Progenitor cell of endocrine pancreas (in vitro differentiated cells): ENCODE measurements at regions not wholly inside any gene's neighbourhood (a gene's known extent, or its start where the extent isn't known, plus 50 kb on each side); places are given as distances from the start of the nearest gene placed in this dataset.

Source experiments
- DNase-seq: peaks from one replicate; pipeline ENCODE4 v3.0.0; 2021; ENCODE audit warnings: low spot score; ENCODE audit not compliant: unreplicated experiment
- H3K27ac Mint-ChIP-seq: 2 replicates; pipeline ENCODE4 v1.8.0; 2021; ENCODE audit warnings: mild to moderate bottlenecking, moderate library complexity, mixed read lengths
- H3K27me3 Mint-ChIP-seq: 2 replicates; pipeline ENCODE4 v1.8.0; 2021; ENCODE audit warnings: mixed read lengths
- H3K36me3 Mint-ChIP-seq: 2 replicates; pipeline ENCODE4 v1.8.0; 2022; ENCODE audit warnings: mixed read lengths; ENCODE audit not compliant: insufficient read depth
- H3K4me1 Mint-ChIP-seq: 2 replicates; pipeline ENCODE4 v1.8.0; 2021; ENCODE audit warnings: low read depth, mixed read lengths
- H3K4me3 Mint-ChIP-seq: 2 replicates; pipeline ENCODE4 v1.8.0; 2021; ENCODE audit warnings: low read depth, mild to moderate bottlenecking, moderate library complexity, mixed read lengths
- H3K9me3 Mint-ChIP-seq: 2 replicates; pipeline ENCODE4 v1.8.0; 2021; ENCODE audit warnings: low read depth, mixed read lengths
- TF ChIP-seq, protein P1 (sequence below): fragments of 200-600 bp; sonication (generic); IDR thresholded peaks from one replicate; pipeline ENCODE4 v1.5.0; 2021; ENCODE audit warnings: antibody characterized with exemption, mild to moderate bottlenecking; ENCODE audit not compliant: unreplicated experiment

DNA sequence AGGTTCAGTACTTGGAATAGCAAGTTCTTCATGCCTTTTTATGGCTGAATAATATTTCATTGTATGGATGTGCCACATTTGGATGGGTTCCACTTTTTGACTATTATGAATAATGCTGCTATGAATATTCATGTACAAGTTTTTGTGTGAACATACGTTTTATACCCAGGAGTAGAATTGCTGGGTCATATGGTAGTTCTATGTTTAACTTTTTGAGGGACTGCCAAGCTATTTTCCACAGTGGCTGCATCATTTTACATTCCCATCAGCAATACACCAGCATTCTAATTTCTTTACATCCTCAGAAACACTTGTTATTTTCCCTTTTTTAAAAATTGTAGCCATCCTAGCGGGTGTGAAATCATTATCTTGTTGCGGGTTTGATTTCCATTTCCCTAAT is 76.0 kb upstream of the PRR20G start:
- no peaks in the 10 kb centered on the region for H3K9me3 Mint-ChIP-seq
- TF ChIP-seq, protein P1, sequence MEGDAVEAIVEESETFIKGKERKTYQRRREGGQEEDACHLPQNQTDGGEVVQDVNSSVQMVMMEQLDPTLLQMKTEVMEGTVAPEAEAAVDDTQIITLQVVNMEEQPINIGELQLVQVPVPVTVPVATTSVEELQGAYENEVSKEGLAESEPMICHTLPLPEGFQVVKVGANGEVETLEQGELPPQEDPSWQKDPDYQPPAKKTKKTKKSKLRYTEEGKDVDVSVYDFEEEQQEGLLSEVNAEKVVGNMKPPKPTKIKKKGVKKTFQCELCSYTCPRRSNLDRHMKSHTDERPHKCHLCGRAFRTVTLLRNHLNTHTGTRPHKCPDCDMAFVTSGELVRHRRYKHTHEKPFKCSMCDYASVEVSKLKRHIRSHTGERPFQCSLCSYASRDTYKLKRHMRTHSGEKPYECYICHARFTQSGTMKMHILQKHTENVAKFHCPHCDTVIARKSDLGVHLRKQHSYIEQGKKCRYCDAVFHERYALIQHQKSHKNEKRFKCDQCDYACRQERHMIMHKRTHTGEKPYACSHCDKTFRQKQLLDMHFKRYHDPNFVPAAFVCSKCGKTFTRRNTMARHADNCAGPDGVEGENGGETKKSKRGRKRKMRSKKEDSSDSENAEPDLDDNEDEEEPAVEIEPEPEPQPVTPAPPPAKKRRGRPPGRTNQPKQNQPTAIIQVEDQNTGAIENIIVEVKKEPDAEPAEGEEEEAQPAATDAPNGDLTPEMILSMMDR: no peak

DNA sequence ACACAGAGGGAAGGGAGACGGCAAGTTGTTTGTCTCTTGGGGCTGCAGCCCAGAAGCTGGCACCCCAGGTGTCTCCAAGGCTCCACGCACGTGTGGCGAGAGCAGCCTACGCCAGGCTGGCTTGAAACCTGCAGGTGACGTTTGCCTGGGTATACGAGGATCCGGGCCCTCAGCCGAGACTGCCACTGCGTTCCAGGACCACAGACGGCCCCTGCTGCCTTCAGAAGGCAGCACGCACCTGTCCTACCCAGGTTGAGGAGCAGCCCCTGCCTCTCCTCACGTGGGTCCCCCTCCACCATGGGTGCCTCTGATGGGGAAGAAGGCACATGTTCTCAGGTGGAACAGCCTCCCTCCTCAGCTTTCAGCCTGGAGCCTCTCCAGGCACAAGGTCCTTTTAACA is 75.3 kb upstream of the PRR20G start:
- TF ChIP-seq, protein P1: no peak
- DNase-seq: no peak
- no peak overlapping the region for H3K4me3 Mint-ChIP-seq
- no peaks in the 10 kb centered on the region for H3K4me1 Mint-ChIP-seq
- H3K9me3 Mint-ChIP-seq: no peaks in the 10 kb centered on the region
- H3K27ac Mint-ChIP-seq: no peak overlapping the region
- peaks cover 58% of the 10 kb centered on the region for H3K27me3 Mint-ChIP-seq
- H3K36me3 Mint-ChIP-seq: no peaks in the 10 kb centered on the region

More for the DNA sequence above, 76.0 kb upstream of the PRR20G start:
- Mint-ChIP-seq H3K4me3 (no peak overlapping the region), H3K4me1 (no peaks in the 10 kb centered on the region), H3K27ac (no peak overlapping the region), H3K36me3 (no peaks in the 10 kb centered on the region), H3K27me3 (peaks cover 59% of the 10 kb centered on the region)
- DNase-seq: no peak

DNA sequence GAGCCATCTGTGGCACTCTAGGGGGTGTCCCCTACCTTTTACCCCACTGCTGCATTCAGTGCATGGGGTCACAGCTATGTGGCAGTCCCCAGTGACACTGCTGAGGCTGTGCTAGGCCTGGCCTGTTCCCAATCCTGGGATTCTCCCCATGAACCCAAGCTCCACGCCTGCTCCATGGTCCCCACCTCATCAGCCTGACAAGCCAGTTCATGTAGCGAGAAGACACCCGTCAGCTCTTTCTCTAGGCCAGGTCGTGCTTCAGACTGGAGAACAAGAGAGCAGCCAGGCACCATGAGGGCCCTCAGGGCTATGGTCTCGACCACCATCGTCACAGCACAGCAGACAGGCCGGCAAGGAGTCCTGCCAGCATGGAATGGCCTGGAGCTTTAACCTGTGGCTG is 72.8 kb upstream of the PRR20G start:
- TF ChIP-seq, protein P1: no peak
- Mint-ChIP-seq H3K4me3 (no peak overlapping the region), H3K27me3 (peaks cover 44% of the 10 kb centered on the region), H3K9me3 (peaks cover 12% of the 10 kb centered on the region), H3K4me1 (no peaks in the 10 kb centered on the region), H3K36me3 (peaks cover 3% of the 10 kb centered on the region), H3K27ac (no peak overlapping the region)
- no peak for DNase-seq

DNA sequence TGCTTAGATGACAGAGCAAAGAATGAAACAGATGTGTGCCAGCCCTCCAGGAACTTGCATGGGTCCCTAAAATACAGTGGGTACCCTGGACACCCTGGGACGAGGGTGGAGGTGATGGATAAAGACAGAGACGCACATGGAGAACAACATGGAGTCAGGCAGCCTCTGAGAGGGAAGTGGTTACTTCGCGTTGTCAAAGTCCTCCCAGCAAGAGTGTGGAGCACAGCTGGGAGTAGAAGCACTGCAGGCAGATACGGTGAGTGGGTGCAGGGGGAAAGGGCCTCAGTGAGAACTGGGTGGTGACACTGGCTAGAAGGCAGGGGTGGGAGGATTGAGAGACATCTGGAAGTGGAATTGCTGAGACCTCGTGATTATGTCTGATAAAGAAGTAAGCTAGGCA is 70.8 kb upstream of the PRR20G start:
- H3K36me3 Mint-ChIP-seq: peaks cover 3% of the 10 kb centered on the region
- H3K4me3 Mint-ChIP-seq: no peak overlapping the region
- TF ChIP-seq, protein P1: no peak
- peaks cover 16% of the 10 kb centered on the region for H3K9me3 Mint-ChIP-seq
- H3K27me3 Mint-ChIP-seq: peaks cover 28% of the 10 kb centered on the region
- H3K27ac Mint-ChIP-seq: peak overlapping the region; percentile 13
- H3K4me1 Mint-ChIP-seq: no peaks in the 10 kb centered on the region
- DNase-seq: no peak

DNA sequence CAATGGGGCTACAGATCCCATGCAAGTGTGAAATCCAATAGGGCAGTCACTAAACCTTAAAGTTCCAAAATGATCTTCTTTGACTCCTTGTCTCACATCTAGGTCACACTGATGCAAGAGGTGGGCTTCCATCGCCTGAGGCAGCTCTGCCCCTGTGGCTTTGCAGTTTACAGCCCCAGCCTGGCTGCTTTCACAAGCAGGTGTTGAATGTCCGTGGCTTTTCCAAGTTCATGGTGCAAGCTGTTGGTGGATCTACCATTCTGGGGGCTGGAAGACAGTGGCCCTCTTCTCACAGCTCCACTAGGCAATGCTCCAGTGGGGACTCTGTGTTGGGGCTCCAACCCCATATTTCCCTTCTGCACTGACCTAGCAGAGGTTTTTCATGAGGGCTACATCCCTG is 68.5 kb upstream of the PRR20G start:
- no peak overlapping the region for H3K27ac Mint-ChIP-seq
- H3K4me3 Mint-ChIP-seq: no peak overlapping the region
- peaks cover 25% of the 10 kb centered on the region for H3K27me3 Mint-ChIP-seq
- H3K36me3 Mint-ChIP-seq: peaks cover 3% of the 10 kb centered on the region
- DNase-seq: no peak
- peaks cover 16% of the 10 kb centered on the region for H3K9me3 Mint-ChIP-seq
- H3K4me1 Mint-ChIP-seq: no peaks in the 10 kb centered on the region
- TF ChIP-seq, protein P1: no peak

DNA sequence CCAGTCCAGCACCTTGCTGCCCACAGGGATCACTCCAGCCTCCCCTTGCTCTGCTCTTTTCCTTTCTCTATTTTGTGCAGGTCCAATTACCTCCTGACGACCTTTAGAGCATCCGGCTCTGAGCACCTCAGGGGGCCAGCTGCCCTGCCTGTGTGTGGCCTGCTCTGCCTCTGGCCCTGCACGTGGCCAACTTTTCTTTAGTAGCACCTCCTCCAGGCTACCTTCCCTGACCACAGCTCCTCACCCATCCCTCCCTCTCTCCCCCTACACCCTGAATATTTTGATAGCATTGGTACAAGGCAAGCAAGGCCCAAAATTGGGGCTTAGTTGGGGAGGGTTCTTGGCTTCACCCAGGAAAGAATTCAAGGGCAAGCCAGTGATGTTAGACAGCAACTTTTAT is 66.9 kb upstream of the PRR20G start:
- H3K9me3 Mint-ChIP-seq: peaks cover 16% of the 10 kb centered on the region
- TF ChIP-seq, protein P1: no peak
- peaks cover 3% of the 10 kb centered on the region for H3K36me3 Mint-ChIP-seq
- H3K4me3 Mint-ChIP-seq: no peak overlapping the region
- H3K27me3 Mint-ChIP-seq: peaks cover 32% of the 10 kb centered on the region
- no peak overlapping the region for H3K27ac Mint-ChIP-seq
- H3K4me1 Mint-ChIP-seq: no peaks in the 10 kb centered on the region
- no peak for DNase-seq
